ENCODE measurements at regions not wholly inside any gene's neighbourhood (a gene's known extent, or its start where the extent isn't known, plus 50 kb on each side); places are given as distances from the start of the nearest gene placed in this dataset.

GRCh38 chr20:10949930-10950783 is 276.4 kb upstream of the JAG1 start:
- DNase-seq, result no peak
- Mint-ChIP-seq H3K27me3 (ENCODE audit: low read depth) (no peaks in the 10 kb centered on the region), H3K9me3 (peaks cover 0 to 2% of the 10 kb centered on the region in 2 donors), H3K4me1 (ENCODE audit: low read depth) (no peaks in the 10 kb centered on the region), H3K36me3 (ENCODE audit: insufficient read depth in 2 of 2) (no peaks in the 10 kb centered on the region), H3K4me3 (no peak overlapping the region), H3K27ac (no peak overlapping the region)
- ATAC-seq (replicated peaks in 1 of 2), result no peak

- Mint-ChIP-seq H3K9me3 (peaks cover 0 to 2% of the 10 kb centered on the region in 2 donors), H3K36me3 (ENCODE audit: insufficient read depth in 2 of 2) (no peaks in the 10 kb centered on the region), H3K27ac (no peak overlapping the region), H3K27me3 (ENCODE audit: low read depth) (no peaks in the 10 kb centered on the region), H3K4me3 (no peak overlapping the region), H3K4me1 (ENCODE audit: low read depth) (no peaks in the 10 kb centered on the region)
- ATAC-seq (replicated peaks in 1 of 2) (no peak), DNase-seq (no peak)
These were observed 277.4 kb upstream of the JAG1 start for GRCh38 chr20:10951216-10951615.

GRCh38 chr20:10951904-10952303 is 278.1 kb upstream of the JAG1 start:
- no peak for ATAC-seq (replicated peaks in 1 of 2)
- Mint-ChIP-seq H3K27me3 (ENCODE audit: low read depth) (no peaks in the 10 kb centered on the region), H3K36me3 (ENCODE audit: insufficient read depth in 2 of 2) (no peaks in the 10 kb centered on the region), H3K4me1 (ENCODE audit: low read depth) (no peaks in the 10 kb centered on the region), H3K27ac (no peak overlapping the region), H3K9me3 (peaks cover under 1 to 2% of the 10 kb centered on the region in 2 donors), H3K4me3 (no peak overlapping the region)
- DNase-seq, result no peak

- DNase-seq, result no peak
- Mint-ChIP-seq H3K9me3 (peaks cover 2% of the 10 kb centered on the region in 2 donors), H3K4me1 (ENCODE audit: low read depth) (no peaks in the 10 kb centered on the region), H3K27ac (no peak overlapping the region), H3K36me3 (ENCODE audit: insufficient read depth in 2 of 2) (no peaks in the 10 kb centered on the region), H3K27me3 (ENCODE audit: low read depth) (no peaks in the 10 kb centered on the region), H3K4me3 (no peak overlapping the region)
- no peak for ATAC-seq (replicated peaks in 1 of 2)
These were observed 279.6 kb upstream of the JAG1 start for GRCh38 chr20:10953437-10953836.

GRCh38 chr20:10954137-10954840 is 280.5 kb upstream of the JAG1 start:
- ATAC-seq (replicated peaks in 1 of 2) (no peak), DNase-seq (no peak)
- Mint-ChIP-seq H3K9me3 (peaks cover under 1 to 2% of the 10 kb centered on the region in 2 donors), H3K36me3 (ENCODE audit: insufficient read depth in 2 of 2) (no peaks in the 10 kb centered on the region), H3K4me1 (ENCODE audit: low read depth) (no peaks in the 10 kb centered on the region), H3K27me3 (ENCODE audit: low read depth) (no peaks in the 10 kb centered on the region), H3K27ac (no peak overlapping the region), H3K4me3 (no peak overlapping the region)

GRCh38 chr20:10954908-10955580 is 281.2 kb upstream of the JAG1 start:
- no peak overlapping the region for H3K27ac Mint-ChIP-seq
- no peaks in the 10 kb centered on the region for H3K27me3 Mint-ChIP-seq (ENCODE audit: low read depth)
- ATAC-seq (replicated peaks in 1 of 2) (no peak), DNase-seq (no peak)
- H3K9me3 Mint-ChIP-seq, result peaks cover 0 to 2% of the 10 kb centered on the region in 2 donors
- no peaks in the 10 kb centered on the region for H3K4me1 Mint-ChIP-seq (ENCODE audit: low read depth)
- H3K36me3 Mint-ChIP-seq (ENCODE audit: insufficient read depth in 2 of 2), result no peaks in the 10 kb centered on the region
- no peak overlapping the region for H3K4me3 Mint-ChIP-seq

- Mint-ChIP-seq H3K27ac (no peak overlapping the region), H3K4me1 (ENCODE audit: low read depth) (no peaks in the 10 kb centered on the region), H3K4me3 (no peak overlapping the region), H3K9me3 (peaks cover 4 to 8% of the 10 kb centered on the region in 2 donors), H3K27me3 (ENCODE audit: low read depth) (no peaks in the 10 kb centered on the region), H3K36me3 (ENCODE audit: insufficient read depth in 2 of 2) (no peaks in the 10 kb centered on the region)
- no peak for ATAC-seq (replicated peaks in 1 of 2)
- DNase-seq, result no peak
These were observed 284.5 kb upstream of the JAG1 start for GRCh38 chr20:10958279-10958678.

GRCh38 chr20:10960416-10960815 is 286.6 kb upstream of the JAG1 start:
- Mint-ChIP-seq H3K27ac (no peak overlapping the region), H3K27me3 (ENCODE audit: low read depth) (no peaks in the 10 kb centered on the region), H3K36me3 (ENCODE audit: insufficient read depth in 2 of 2) (no peaks in the 10 kb centered on the region), H3K4me1 (ENCODE audit: low read depth) (no peaks in the 10 kb centered on the region), H3K4me3 (no peak overlapping the region), H3K9me3 (peaks cover 4 to 8% of the 10 kb centered on the region in 2 donors)
- ATAC-seq (replicated peaks in 1 of 2) (no peak), DNase-seq (no peak)

- DNase-seq, result no peak
- ATAC-seq (replicated peaks in 1 of 2), result no peak
- no peak overlapping the region for H3K4me3 Mint-ChIP-seq
- H3K9me3 Mint-ChIP-seq, result peaks cover 4 to 10% of the 10 kb centered on the region in 2 donors
- no peak overlapping the region for H3K27ac Mint-ChIP-seq
- H3K4me1 Mint-ChIP-seq (ENCODE audit: low read depth), result no peaks in the 10 kb centered on the region
- no peaks in the 10 kb centered on the region for H3K36me3 Mint-ChIP-seq (ENCODE audit: insufficient read depth in 2 of 2)
- H3K27me3 Mint-ChIP-seq (ENCODE audit: low read depth), result no peaks in the 10 kb centered on the region
These were observed 288.0 kb upstream of the JAG1 start for GRCh38 chr20:10961651-10962288.

GRCh38 chr20:10962937-10963336 is 289.1 kb upstream of the JAG1 start:
- H3K27me3 Mint-ChIP-seq (ENCODE audit: low read depth), result no peaks in the 10 kb centered on the region
- DNase-seq (no peak), ATAC-seq (replicated peaks in 1 of 2) (no peak)
- H3K9me3 Mint-ChIP-seq, result peaks cover 4 to 8% of the 10 kb centered on the region in 2 donors
- no peaks in the 10 kb centered on the region for H3K36me3 Mint-ChIP-seq (ENCODE audit: insufficient read depth in 2 of 2)
- H3K27ac Mint-ChIP-seq, result no peak overlapping the region
- H3K4me1 Mint-ChIP-seq (ENCODE audit: low read depth), result no peaks in the 10 kb centered on the region
- H3K4me3 Mint-ChIP-seq, result no peak overlapping the region

- H3K9me3 Mint-ChIP-seq, result peaks cover 4 to 8% of the 10 kb centered on the region in 2 donors
- no peak overlapping the region for H3K27ac Mint-ChIP-seq
- no peaks in the 10 kb centered on the region for H3K4me1 Mint-ChIP-seq (ENCODE audit: low read depth)
- H3K4me3 Mint-ChIP-seq, result no peak overlapping the region
- no peak for DNase-seq
- no peak for ATAC-seq (replicated peaks in 1 of 2)
- H3K36me3 Mint-ChIP-seq (ENCODE audit: insufficient read depth in 2 of 2), result no peaks in the 10 kb centered on the region
- H3K27me3 Mint-ChIP-seq (ENCODE audit: low read depth), result no peaks in the 10 kb centered on the region
These were observed 290.0 kb upstream of the JAG1 start for GRCh38 chr20:10963717-10964266.

- Mint-ChIP-seq H3K27me3 (ENCODE audit: low read depth) (no peaks in the 10 kb centered on the region), H3K9me3 (peaks cover 4 to 8% of the 10 kb centered on the region in 2 donors), H3K36me3 (ENCODE audit: insufficient read depth in 2 of 2) (no peaks in the 10 kb centered on the region), H3K4me3 (no peak overlapping the region), H3K27ac (no peak overlapping the region), H3K4me1 (ENCODE audit: low read depth) (no peaks in the 10 kb centered on the region)
- DNase-seq (no peak), ATAC-seq (replicated peaks in 1 of 2) (no peak)
These were observed 292.2 kb upstream of the JAG1 start for GRCh38 chr20:10965936-10966470.

All from activated T-cell treated with anti-CD3 and anti-CD28 coated beads, Interleukin-2, amount 50 U/mL, for 72 hours (primary cell).